HCT116 (cell line): ENCODE measurements at regions not wholly inside any gene's neighbourhood (a gene's known extent, or its start where the extent isn't known, plus 50 kb on each side); places are given as distances from the start of the nearest gene placed in this dataset.

Source experiments
- ATAC-seq: fragments of 200-7000 bp; cut with Tn5 transposase; 2 replicates; pipeline ENCODE4 v1.9.1; 2020; ENCODE audit warnings: mild to moderate bottlenecking, moderate library complexity
- BruUV-seq: library from RNA; stranded (reverse); fragments of 400-500 nt; replicated peaks from 2 replicates; lab custom pipeline; 2021; lab: Mats Ljungman, UMichigan
- CTCF ChIA-PET: fragments of 300-600 bp; sonication (Branson Sonifier 250); formaldehyde crosslinking; loops from one replicate; lab custom pipeline; 2021; ENCODE audit warnings: antibody characterized with exemption; lab: Charles Lee
- POLR2A ChIA-PET: fragments of 300-600, 350-600 bp; sonication (Branson Sonifier 250); formaldehyde crosslinking; loops from one replicate; lab custom pipeline; 2021; ENCODE audit warnings: antibody characterized with exemption; lab: Charles Lee
- RAD21 ChIA-PET, 2 experiments: fragments of 300-600 bp; sonication (Branson Sonifier 250); formaldehyde crosslinking; loops; one replicate each; lab custom pipeline; 2023; ENCODE audit warnings: low total read pairs in 2 of 2; ENCODE audit not compliant: uncharacterized antibody in 2 of 2, unreplicated experiment in 2 of 2, low non-redundant PET in 1 of 2; lab: Charles Lee
- DNase-seq: peaks from one replicate; pipeline ENCODE4 v3.0.0-alpha.2; 2010; ENCODE audit warnings: low read depth, low spot score
- H2AFZ ChIP-seq: fragments of 200-600 bp; shearing (Covaris generic), sonication (generic); 2 replicates; pipeline ENCODE4 v1.6.1; 2017; ENCODE audit warnings: low read depth, mixed run types, mixed read lengths, antibody characterized with exemption, low read length; ENCODE audit not compliant: poor library complexity, severe bottlenecking
- H3K27ac ChIP-seq: 2 replicates; pipeline ENCODE4 v1.5.1; 2012; ENCODE audit warnings: low read depth, low read length
- H3K27me3 ChIP-seq: fragments of 200-600 bp; sonication (generic); 2 replicates; pipeline ENCODE4 v1.6.1; 2016; ENCODE audit warnings: mixed run types, low read length, mixed read lengths; ENCODE audit not compliant: insufficient read depth
- H3K36me3 ChIP-seq, 2 experiments: fragments of 200-500 bp in 1 of 2; fragments of 200-600 bp in 1 of 2; sonication (Bioruptor generic) in 1 of 2; sonication (generic) in 1 of 2; 2 replicates each; pipeline versions ENCODE4 v1.5.1 to v1.6.1; 2014 to 2016; ENCODE audit warnings: low read length in 2 of 2, inconsistent platforms in 1 of 2, mixed read lengths in 1 of 2, mixed run types in 1 of 2; ENCODE audit not compliant: insufficient read depth in 2 of 2, control insufficient read depth in 1 of 2
- H3K4me1 ChIP-seq, 2 experiments: fragments of 200-600 bp in 1 of 2; sonication (generic) in 1 of 2; 2 replicates each; pipeline versions ENCODE4 v1.5.1 to v1.6.1; 2012 to 2017; ENCODE audit warnings: low read length in 2 of 2, inconsistent platforms in 1 of 2, mild to moderate bottlenecking in 1 of 2, mixed read lengths in 1 of 2, mixed run types in 1 of 2, moderate library complexity in 1 of 2; ENCODE audit not compliant: insufficient read depth in 2 of 2, control insufficient read depth in 1 of 2
- H3K4me2 ChIP-seq: fragments of 200-600 bp; sonication (generic); 2 replicates; pipeline ENCODE4 v1.6.1; 2017; ENCODE audit warnings: mixed run types, low read length, mixed read lengths
- H3K4me3 ChIP-seq, 2 experiments: fragments of 200-600 bp in 1 of 2; sonication (generic) in 1 of 2; replicated peaks in 1 of 2; 2 replicates each; pipeline ENCODE4 v1.5.1; 2011 to 2016; ENCODE audit warnings: low read length in 2 of 2, control low read depth in 1 of 2, low read depth in 1 of 2, mild to moderate bottlenecking in 1 of 2, mixed read lengths in 1 of 2, mixed run types in 1 of 2
- H3K79me2 ChIP-seq: fragments of 200-600 bp; sonication (generic); 2 replicates; pipeline ENCODE4 v1.6.1; 2017; ENCODE audit warnings: mild to moderate bottlenecking, mixed run types, low read length, moderate library complexity, mixed read lengths; ENCODE audit not compliant: insufficient read depth
- H3K9ac ChIP-seq: fragments of 200-600 bp; sonication (generic); 2 replicates; pipeline ENCODE4 v1.6.1; 2016; ENCODE audit warnings: low read length, mixed read lengths
- H3K9me2 ChIP-seq: fragments of 200-600 bp; sonication (generic), shearing (Covaris generic); 2 replicates; pipeline ENCODE4 v1.6.1; 2017; ENCODE audit warnings: mixed run types, mild to moderate bottlenecking, moderate library complexity; ENCODE audit not compliant: insufficient read depth
- H3K9me3 ChIP-seq, 2 experiments: fragments of 200-500 bp in 1 of 2; fragments of 200-600 bp in 1 of 2; sonication (Bioruptor generic) in 1 of 2; sonication (generic) in 1 of 2; 2 replicates each; pipeline ENCODE4 v1.6.1; 2014 to 2017; ENCODE audit warnings: low read length in 2 of 2, mixed read lengths in 2 of 2, inconsistent platforms in 1 of 2, low read depth in 1 of 2, mild to moderate bottlenecking in 1 of 2, mixed run types in 1 of 2, moderate library complexity in 1 of 2; ENCODE audit not compliant: control insufficient read depth in 1 of 2, insufficient read depth in 1 of 2
- H4K20me1 ChIP-seq: fragments of 200-600 bp; sonication (generic), shearing (Covaris generic); 2 replicates; pipeline ENCODE4 v1.6.1; 2017; ENCODE audit warnings: mixed run types, mild to moderate bottlenecking, moderate library complexity; ENCODE audit not compliant: insufficient read depth
- CBX3 ChIP-seq: IDR thresholded peaks from 2 replicates; pipeline ENCODE4 v1.6.1; 2012; ENCODE audit warnings: low read depth
- EGR1 ChIP-seq: IDR thresholded peaks from 2 replicates; pipeline ENCODE4 v1.6.1; 2012; ENCODE audit warnings: low read depth
- JUND ChIP-seq: IDR thresholded peaks from 2 replicates; pipeline ENCODE4 v1.6.1; 2012
- POLR2A ChIP-seq: IDR thresholded peaks from 2 replicates; pipeline ENCODE4 v1.7.0; 2011; ENCODE audit warnings: borderline replicate concordance; ENCODE audit not compliant: insufficient read depth, insufficient read length; ENCODE audit errors: extremely low read depth
- POLR2AphosphoS5 ChIP-seq: IDR thresholded peaks from 2 replicates; pipeline ENCODE4 v1.6.1; 2011; ENCODE audit warnings: mild to moderate bottlenecking, low read depth, low read length, moderate library complexity
- RAD21 ChIP-seq: IDR thresholded peaks from 2 replicates; pipeline ENCODE4 v1.6.1; 2012; ENCODE audit warnings: low read depth, mild to moderate bottlenecking
- SP1 ChIP-seq: IDR thresholded peaks from 2 replicates; pipeline ENCODE4 v1.6.1; 2012; ENCODE audit warnings: low read depth
- SRF ChIP-seq: IDR thresholded peaks from 2 replicates; pipeline ENCODE4 v1.6.1; 2012; ENCODE audit warnings: low read depth
- YY1 ChIP-seq: IDR thresholded peaks from 2 replicates; pipeline ENCODE4 v1.6.1; 2011; ENCODE audit warnings: low read length, low read depth, moderate library complexity, mild to moderate bottlenecking; ENCODE audit not compliant: insufficient replicate concordance; ENCODE audit errors: extremely low read depth
- ZFX ChIP-seq: fragments of 450-650 bp; IDR thresholded peaks from 2 replicates; pipeline ENCODE4 v1.6.1; 2017
- ZNF274 ChIP-seq: fragments of 200-500 bp; sonication (Bioruptor generic); IDR thresholded peaks from 2 replicates; pipeline ENCODE4 v1.6.1; 2014; ENCODE audit warnings: mild to moderate bottlenecking, low read depth, low read length, inconsistent platforms
- intact Hi-C: fragments of 100-400 bp; cut with micrococcal nuclease; formaldehyde crosslinking; loops from 2 replicates; pipeline ENCODE4 v1.10.0; 2022
- TF ChIP-seq, protein P1 (sequence below): IDR thresholded peaks from 2 replicates; pipeline ENCODE4 v1.6.1; 2012; ENCODE audit warnings: low read depth
- TF ChIP-seq, protein P2 (sequence below), 3 experiments: fragments of 200-600 bp in 1 of 3; sonication (generic) in 1 of 3; IDR thresholded peaks in 2 of 3; conservative IDR thresholded peaks in 1 of 3; 2 replicates each; pipeline ENCODE4 v1.5.1; 2012 to 2017; ENCODE audit warnings: low read depth in 2 of 3, low read length in 2 of 3, antibody characterized with exemption in 1 of 3, borderline replicate concordance in 1 of 3, control low read depth in 1 of 3, mild to moderate bottlenecking in 1 of 3, mixed read lengths in 1 of 3, mixed run types in 1 of 3, moderate library complexity in 1 of 3; ENCODE audit not compliant: insufficient read depth in 1 of 3
- TF ChIP-seq, protein P3 (sequence below): IDR thresholded peaks from 2 replicates; pipeline ENCODE4 v1.6.1; 2011; ENCODE audit warnings: mild to moderate bottlenecking, low read length, moderate library complexity; ENCODE audit not compliant: insufficient replicate concordance; ENCODE audit errors: extremely low read depth

DNA sequence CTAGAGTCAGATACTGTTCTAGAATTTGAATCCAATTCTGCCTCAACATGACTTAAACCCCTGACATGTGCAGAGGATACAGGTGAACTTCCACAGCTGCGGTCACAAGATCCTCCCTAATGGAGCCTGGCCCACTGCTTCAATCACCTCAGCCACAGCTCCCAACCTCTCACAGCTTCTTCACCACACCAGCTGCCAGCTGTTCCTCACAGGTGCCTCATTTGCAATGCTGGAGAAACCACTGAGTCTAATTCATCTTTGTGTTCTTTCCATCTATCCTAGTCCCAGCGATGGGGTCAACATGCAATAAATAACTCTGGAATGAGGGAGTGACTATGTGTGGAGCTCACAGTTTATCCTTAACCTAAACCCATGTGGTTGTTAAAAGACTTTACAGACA, 72.0 kb upstream of the MAF start:
- Histone ChIP-seq H3K9ac (no peak overlapping the region), H3K27ac (no peak overlapping the region), H3K4me2 (no peak overlapping the region), H4K20me1 (no peaks in the 10 kb centered on the region), H3K9me3 (peaks cover 39 to 46% of the 10 kb centered on the region in 2 experiments; a peak in 2 of 4 replicates), H3K4me1 (no peaks in the 10 kb centered on the region), H3K79me2 (no peaks in the 10 kb centered on the region), H3K4me3 (no peak overlapping the region)
- BruUV-seq = no TSS peak
- ChIA-PET RAD21 (no interaction called here), POLR2A (no interaction called here)
- no peak for ATAC-seq
- TF ChIP-seq RAD21 (no peak), JUND (no peak), SP1 (no peak), CBX3 (no peak), SRF (no peak), YY1 (no peak), POLR2AphosphoS5 (no peak), ZFX (no peak), ZNF274 (no peak), POLR2A (no peak), EGR1 (no peak)
- TF ChIP-seq, protein P1, sequence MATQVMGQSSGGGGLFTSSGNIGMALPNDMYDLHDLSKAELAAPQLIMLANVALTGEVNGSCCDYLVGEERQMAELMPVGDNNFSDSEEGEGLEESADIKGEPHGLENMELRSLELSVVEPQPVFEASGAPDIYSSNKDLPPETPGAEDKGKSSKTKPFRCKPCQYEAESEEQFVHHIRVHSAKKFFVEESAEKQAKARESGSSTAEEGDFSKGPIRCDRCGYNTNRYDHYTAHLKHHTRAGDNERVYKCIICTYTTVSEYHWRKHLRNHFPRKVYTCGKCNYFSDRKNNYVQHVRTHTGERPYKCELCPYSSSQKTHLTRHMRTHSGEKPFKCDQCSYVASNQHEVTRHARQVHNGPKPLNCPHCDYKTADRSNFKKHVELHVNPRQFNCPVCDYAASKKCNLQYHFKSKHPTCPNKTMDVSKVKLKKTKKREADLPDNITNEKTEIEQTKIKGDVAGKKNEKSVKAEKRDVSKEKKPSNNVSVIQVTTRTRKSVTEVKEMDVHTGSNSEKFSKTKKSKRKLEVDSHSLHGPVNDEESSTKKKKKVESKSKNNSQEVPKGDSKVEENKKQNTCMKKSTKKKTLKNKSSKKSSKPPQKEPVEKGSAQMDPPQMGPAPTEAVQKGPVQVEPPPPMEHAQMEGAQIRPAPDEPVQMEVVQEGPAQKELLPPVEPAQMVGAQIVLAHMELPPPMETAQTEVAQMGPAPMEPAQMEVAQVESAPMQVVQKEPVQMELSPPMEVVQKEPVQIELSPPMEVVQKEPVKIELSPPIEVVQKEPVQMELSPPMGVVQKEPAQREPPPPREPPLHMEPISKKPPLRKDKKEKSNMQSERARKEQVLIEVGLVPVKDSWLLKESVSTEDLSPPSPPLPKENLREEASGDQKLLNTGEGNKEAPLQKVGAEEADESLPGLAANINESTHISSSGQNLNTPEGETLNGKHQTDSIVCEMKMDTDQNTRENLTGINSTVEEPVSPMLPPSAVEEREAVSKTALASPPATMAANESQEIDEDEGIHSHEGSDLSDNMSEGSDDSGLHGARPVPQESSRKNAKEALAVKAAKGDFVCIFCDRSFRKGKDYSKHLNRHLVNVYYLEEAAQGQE = no peak
- TF ChIP-seq, protein P2, sequence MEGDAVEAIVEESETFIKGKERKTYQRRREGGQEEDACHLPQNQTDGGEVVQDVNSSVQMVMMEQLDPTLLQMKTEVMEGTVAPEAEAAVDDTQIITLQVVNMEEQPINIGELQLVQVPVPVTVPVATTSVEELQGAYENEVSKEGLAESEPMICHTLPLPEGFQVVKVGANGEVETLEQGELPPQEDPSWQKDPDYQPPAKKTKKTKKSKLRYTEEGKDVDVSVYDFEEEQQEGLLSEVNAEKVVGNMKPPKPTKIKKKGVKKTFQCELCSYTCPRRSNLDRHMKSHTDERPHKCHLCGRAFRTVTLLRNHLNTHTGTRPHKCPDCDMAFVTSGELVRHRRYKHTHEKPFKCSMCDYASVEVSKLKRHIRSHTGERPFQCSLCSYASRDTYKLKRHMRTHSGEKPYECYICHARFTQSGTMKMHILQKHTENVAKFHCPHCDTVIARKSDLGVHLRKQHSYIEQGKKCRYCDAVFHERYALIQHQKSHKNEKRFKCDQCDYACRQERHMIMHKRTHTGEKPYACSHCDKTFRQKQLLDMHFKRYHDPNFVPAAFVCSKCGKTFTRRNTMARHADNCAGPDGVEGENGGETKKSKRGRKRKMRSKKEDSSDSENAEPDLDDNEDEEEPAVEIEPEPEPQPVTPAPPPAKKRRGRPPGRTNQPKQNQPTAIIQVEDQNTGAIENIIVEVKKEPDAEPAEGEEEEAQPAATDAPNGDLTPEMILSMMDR (IDR thresholded peaks at IDR 0.05 in 2 of 3, conservative IDR thresholded peaks at IDR 0.05 in 1 of 3; ENCODE audit: borderline replicate concordance in 1 of 3, insufficient read depth in 1 of 3, low read depth in 2 of 3, low read length in 2 of 3) = no peak
- TF ChIP-seq, protein P3, sequence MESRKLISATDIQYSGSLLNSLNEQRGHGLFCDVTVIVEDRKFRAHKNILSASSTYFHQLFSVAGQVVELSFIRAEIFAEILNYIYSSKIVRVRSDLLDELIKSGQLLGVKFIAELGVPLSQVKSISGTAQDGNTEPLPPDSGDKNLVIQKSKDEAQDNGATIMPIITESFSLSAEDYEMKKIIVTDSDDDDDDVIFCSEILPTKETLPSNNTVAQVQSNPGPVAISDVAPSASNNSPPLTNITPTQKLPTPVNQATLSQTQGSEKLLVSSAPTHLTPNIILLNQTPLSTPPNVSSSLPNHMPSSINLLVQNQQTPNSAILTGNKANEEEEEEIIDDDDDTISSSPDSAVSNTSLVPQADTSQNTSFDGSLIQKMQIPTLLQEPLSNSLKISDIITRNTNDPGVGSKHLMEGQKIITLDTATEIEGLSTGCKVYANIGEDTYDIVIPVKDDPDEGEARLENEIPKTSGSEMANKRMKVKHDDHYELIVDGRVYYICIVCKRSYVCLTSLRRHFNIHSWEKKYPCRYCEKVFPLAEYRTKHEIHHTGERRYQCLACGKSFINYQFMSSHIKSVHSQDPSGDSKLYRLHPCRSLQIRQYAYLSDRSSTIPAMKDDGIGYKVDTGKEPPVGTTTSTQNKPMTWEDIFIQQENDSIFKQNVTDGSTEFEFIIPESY = no peak
- TF ChIP-seq, all 23 proteins: peak for 0
- H3K9me2 ChIP-seq = no peaks in the 10 kb centered on the region
- intact Hi-C loops = no loop called here
- no peaks in the 10 kb centered on the region for H3K36me3 ChIP-seq
- no peak for DNase-seq
- CTCF ChIA-PET = no interaction called here
- H3K27me3 ChIP-seq = no peaks in the 10 kb centered on the region
- H2AFZ ChIP-seq = no peak overlapping the region
